Chondrocyte (in vitro differentiated cells): ENCODE measurements at regions not wholly inside any gene's neighbourhood (a gene's known extent, or its start where the extent isn't known, plus 50 kb on each side); places are given as distances from the start of the nearest gene placed in this dataset.
A peak's percentile ranks its signal among the peaks of the same experiment; 100 is the strongest.

Experiments
- DNase-seq: peaks from one replicate; pipeline ENCODE4 v3.0.0; 2021; ENCODE audit warnings: mixed read lengths, low spot score
- H3K27ac Mint-ChIP-seq: one replicate; pipeline ENCODE4 v1.8.0; 2021; ENCODE audit warnings: mild to moderate bottlenecking, moderate library complexity, mixed read lengths; ENCODE audit not compliant: unreplicated experiment
- H3K27me3 Mint-ChIP-seq: 2 replicates; pipeline ENCODE4 v1.8.0; 2021; ENCODE audit warnings: low read depth, mixed read lengths
- H3K36me3 Mint-ChIP-seq: 2 replicates; pipeline ENCODE4 v1.8.0; 2021; ENCODE audit warnings: low read depth, mixed read lengths
- H3K4me1 Mint-ChIP-seq: 2 replicates; pipeline ENCODE4 v1.8.0; 2021; ENCODE audit warnings: low read depth, mild to moderate bottlenecking, mixed read lengths
- H3K4me3 Mint-ChIP-seq: one replicate; pipeline ENCODE4 v1.8.0; 2021; ENCODE audit warnings: mild to moderate bottlenecking, moderate library complexity, mixed read lengths; ENCODE audit not compliant: unreplicated experiment
- H3K9me3 Mint-ChIP-seq: 2 replicates; pipeline ENCODE4 v1.8.0; 2021; ENCODE audit warnings: low read depth, mixed read lengths
- TF ChIP-seq, protein P1 (sequence below): fragments of 200-600 bp; sonication (generic); IDR thresholded peaks from 2 replicates; pipeline ENCODE4 v1.5.0; 2021; ENCODE audit warnings: antibody characterized with exemption, mild to moderate bottlenecking, moderate library complexity

- TF ChIP-seq, protein P1, sequence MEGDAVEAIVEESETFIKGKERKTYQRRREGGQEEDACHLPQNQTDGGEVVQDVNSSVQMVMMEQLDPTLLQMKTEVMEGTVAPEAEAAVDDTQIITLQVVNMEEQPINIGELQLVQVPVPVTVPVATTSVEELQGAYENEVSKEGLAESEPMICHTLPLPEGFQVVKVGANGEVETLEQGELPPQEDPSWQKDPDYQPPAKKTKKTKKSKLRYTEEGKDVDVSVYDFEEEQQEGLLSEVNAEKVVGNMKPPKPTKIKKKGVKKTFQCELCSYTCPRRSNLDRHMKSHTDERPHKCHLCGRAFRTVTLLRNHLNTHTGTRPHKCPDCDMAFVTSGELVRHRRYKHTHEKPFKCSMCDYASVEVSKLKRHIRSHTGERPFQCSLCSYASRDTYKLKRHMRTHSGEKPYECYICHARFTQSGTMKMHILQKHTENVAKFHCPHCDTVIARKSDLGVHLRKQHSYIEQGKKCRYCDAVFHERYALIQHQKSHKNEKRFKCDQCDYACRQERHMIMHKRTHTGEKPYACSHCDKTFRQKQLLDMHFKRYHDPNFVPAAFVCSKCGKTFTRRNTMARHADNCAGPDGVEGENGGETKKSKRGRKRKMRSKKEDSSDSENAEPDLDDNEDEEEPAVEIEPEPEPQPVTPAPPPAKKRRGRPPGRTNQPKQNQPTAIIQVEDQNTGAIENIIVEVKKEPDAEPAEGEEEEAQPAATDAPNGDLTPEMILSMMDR: no peak
- Mint-ChIP-seq H3K9me3 (peaks cover 4% of the 10 kb centered on the region), H3K36me3 (no peaks in the 10 kb centered on the region), H3K27ac (no peak overlapping the region), H3K4me3 (no peak overlapping the region), H3K27me3 (no peaks in the 10 kb centered on the region), H3K4me1 (no peaks in the 10 kb centered on the region)
- no peak for DNase-seq
Observed at GRCh38 chr9:28439688-28440087, 866.4 kb upstream of the C9orf72 start.

GRCh38 chr9:28443461-28443860 lies 870.2 kb upstream of the C9orf72 start:
- H3K9me3 Mint-ChIP-seq: peaks cover 4% of the 10 kb centered on the region
- no peaks in the 10 kb centered on the region for H3K36me3 Mint-ChIP-seq
- TF ChIP-seq, protein P1: no peak
- no peak overlapping the region for H3K4me3 Mint-ChIP-seq
- H3K4me1 Mint-ChIP-seq: no peaks in the 10 kb centered on the region
- DNase-seq: peak; percentile 71
- H3K27me3 Mint-ChIP-seq: no peaks in the 10 kb centered on the region
- H3K27ac Mint-ChIP-seq: no peak overlapping the region

DNA sequence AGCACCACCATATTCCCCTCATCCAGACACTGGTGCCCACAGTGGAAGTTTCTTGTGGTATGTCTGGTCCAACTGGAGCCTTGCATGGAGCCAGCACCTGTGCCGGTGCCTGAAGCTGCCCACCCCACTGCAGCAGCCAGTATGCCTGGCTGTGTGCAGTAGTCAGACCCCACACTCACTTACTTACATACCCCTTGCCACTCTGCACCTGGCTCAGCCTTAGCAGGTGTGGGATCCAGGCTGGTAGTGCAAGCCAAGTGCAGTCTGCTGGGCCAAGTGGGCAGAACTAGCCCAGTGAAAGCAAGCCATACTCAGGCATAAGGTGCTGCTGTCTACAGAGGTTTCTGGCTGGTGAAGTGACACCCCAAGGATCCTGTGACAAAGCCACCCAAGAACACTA lies 871.4 kb upstream of the C9orf72 start:
- H3K27me3 Mint-ChIP-seq: no peaks in the 10 kb centered on the region
- H3K36me3 Mint-ChIP-seq: no peaks in the 10 kb centered on the region
- no peak overlapping the region for H3K27ac Mint-ChIP-seq
- H3K9me3 Mint-ChIP-seq: peaks cover 4% of the 10 kb centered on the region
- TF ChIP-seq, protein P1: no peak
- H3K4me1 Mint-ChIP-seq: no peaks in the 10 kb centered on the region
- DNase-seq: no peak
- no peak overlapping the region for H3K4me3 Mint-ChIP-seq

DNA sequence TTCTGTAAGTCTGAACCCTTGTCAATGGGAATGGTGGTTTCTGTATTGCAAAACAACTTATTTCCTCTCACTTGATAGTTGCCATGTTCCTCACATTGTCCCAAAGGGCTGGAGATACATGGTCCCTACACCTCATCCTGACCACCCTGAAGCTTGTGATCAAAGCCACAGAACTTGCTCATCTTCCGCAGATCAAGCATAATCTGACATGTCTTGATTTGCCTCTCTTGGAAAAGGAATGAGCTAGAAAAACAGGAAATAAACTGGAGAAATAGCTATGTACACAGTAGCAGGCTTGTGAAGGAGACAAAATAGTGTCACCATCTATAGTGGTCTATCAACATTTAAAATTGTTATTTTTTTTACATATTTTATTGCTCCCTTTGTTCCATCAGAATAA lies 871.9 kb upstream of the C9orf72 start:
- Mint-ChIP-seq H3K9me3 (peaks cover 4% of the 10 kb centered on the region), H3K36me3 (no peaks in the 10 kb centered on the region), H3K27me3 (no peaks in the 10 kb centered on the region), H3K27ac (no peak overlapping the region), H3K4me3 (no peak overlapping the region), H3K4me1 (no peaks in the 10 kb centered on the region)
- TF ChIP-seq, protein P1: no peak
- no peak for DNase-seq

- Mint-ChIP-seq H3K36me3 (no peaks in the 10 kb centered on the region), H3K4me1 (no peaks in the 10 kb centered on the region), H3K9me3 (no peaks in the 10 kb centered on the region), H3K27me3 (no peaks in the 10 kb centered on the region), H3K4me3 (no peak overlapping the region), H3K27ac (no peak overlapping the region)
- no peak for DNase-seq
- TF ChIP-seq, protein P1: no peak
Observed at GRCh38 chr9:28453918-28454317, 880.6 kb upstream of the C9orf72 start.
